NCI-H446 treated with DMSO at 0.1 percent for 48 hours (cell line): ENCODE measurements at regions not wholly inside any gene's neighbourhood (a gene's known extent, or its start where the extent isn't known, plus 50 kb on each side); places are given as distances from the start of the nearest gene placed in this dataset.
"Not testable (repeated sequence)": the region's sequence is repeated elsewhere in the genome, so short reads cannot be mapped to it uniquely, and the experiment has no call there.

Experiments used
- DNase-seq: peaks from one replicate; lab custom pipeline; 2025; lab: John Stamatoyannopoulos, UW

- no peak for DNase-seq
These were observed 409.4 kb upstream of the FZD8 start for GRCh38 chr10:36051500-36051991.

- no peak for DNase-seq
These were observed 408.8 kb upstream of the FZD8 start for GRCh38 chr10:36050763-36051499.

DNA sequence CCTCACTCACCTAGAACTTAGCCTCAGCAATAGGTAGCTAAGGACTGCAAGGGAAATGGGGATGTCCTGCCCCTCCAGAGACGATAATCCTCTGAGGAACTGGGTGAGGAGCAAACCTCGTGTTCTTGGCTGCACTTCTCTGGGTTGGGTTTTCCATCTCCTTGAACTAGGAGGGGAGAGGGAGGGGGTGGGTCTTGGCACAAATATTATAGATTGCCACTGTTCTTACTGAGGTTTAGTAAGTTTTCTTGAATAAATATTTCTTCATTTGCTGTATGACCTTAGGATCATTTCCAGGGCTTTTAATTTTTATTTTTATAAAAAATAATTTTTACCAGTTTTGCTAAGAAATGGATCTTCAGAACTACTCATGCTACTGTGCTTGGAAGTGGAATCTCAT, 406.7 kb upstream of the FZD8 start:
- no peak for DNase-seq

- no peak for DNase-seq
These were observed 406.1 kb upstream of the FZD8 start for GRCh38 chr10:36048236-36048635.

- DNase-seq, result no peak
These were observed 400.0 kb upstream of the FZD8 start for GRCh38 chr10:36042135-36042534.

DNA sequence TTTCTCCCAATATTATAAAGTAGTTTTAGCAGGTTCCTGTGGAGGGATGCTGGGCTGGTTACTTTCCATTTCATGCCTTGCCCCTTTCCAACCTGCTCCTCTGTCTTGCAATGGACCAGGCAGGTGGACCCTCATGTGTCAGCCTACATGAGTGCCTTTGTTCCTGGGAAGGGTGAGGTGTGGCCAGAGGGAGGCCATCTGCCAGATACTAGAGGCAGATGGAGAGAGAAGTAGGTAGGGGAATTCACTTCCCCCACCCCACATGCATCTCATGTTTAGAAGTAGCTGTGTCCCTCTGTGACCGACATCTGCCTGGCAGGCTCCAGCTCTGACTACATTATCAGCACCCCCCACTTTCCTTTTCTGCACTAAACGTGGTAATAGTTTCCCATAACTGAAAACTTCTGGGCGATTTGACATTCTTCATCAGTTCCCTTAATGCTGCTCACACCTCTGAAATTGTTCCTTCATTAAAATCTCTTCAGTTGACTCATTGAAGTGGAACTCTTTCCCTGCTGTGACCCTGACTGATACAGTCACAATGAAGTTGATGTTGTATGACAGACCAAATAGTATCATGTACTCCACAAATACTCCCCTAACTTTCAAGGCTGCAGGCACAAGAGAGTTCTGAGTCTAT, 396.3 kb upstream of the FZD8 start:
- DNase-seq, result peak; percentile 16

DNA sequence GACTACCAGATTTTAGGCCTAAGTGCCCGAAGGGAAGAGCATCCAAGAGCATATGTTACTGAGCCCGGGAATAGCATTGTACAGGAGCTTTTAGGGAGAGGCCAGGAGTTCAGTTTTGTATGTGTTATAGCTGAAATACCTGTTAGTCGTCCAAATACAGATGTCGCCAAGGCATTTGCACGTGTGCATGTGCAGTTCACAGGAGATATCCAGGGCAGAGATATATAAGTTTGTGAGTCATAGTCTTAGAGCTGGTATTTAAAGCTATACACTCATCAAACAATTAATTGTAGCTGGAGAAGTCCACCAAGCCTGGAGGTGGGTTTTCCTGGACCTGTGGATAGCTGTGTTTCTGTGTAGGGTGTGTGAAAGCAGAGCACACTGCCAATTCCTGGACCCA, 394.0 kb upstream of the FZD8 start:
- DNase-seq, result no peak

- DNase-seq, result no peak
These were observed 391.7 kb upstream of the FZD8 start for GRCh38 chr10:36033808-36034207.

DNA sequence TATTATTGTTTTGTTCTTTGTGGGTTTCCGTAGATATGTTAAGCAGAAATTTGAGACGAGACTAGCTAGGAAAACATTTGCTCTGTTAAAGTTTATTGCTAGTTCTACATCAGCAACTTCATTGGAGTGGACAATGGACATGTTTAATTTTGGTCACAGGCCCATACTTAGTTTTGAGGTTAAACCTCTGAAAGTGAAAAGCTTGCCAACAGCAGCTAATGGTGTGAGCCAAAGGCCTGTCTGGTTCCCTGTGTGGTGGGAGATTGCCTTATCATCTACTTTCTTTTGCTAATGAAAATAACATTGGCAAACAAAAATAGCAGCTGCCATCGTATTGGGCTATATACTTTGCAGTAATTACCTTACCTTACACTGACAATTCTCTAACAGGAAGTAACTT, 388.4 kb upstream of the FZD8 start:
- no peak for DNase-seq

DNA sequence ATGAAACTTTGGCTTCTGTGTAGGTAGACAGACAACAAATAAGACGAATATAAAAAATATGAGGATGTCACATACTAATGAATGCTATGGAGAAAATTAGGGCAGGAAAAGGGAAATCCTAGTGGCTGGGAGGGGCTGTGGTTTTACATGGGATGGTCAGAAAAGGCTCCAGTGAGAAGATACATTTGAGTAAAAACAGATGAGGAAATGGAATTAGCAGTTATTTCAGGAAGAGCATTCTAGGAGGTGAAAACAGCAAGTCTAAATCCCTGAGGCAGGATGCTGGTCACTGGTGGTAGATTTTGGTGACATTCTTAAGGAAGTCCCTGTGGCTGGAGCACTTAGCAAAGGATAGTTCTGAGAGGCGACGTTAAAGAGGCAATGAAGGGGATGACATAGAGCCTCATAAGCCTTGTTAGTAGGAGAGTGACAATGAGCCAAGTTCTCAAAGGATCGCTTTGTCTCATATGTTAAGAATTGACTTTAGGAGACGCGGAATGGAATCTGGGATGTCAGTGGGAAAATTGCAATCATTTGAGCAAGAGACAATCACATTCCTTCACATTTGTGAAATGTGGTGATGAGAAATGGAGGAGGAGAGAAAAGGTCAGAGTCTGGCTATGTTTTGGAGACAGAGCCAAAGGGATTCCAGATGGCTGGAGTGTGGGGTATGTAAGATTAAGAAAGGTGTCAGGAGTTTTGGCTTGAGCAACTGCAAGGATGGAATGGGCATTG, 384.7 kb upstream of the FZD8 start:
- no peak for DNase-seq

DNA sequence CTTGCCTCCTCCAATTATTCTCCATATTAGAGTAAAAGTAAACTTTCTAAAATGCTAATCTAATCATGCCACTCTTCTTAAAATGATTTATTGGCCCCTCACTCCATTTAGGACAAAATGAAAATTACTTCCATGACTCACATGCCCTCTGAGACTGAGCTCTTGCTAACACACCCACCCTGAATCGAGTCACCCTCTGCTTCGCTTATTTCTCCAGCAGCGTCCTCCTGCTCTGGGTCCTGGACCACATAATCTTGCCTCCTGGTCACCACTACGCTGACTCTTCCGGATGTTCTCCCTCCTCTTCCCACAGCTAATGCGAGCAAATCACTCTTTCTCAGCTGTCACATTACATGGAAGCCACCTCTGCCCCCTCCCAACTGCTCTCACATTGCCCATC, 384.0 kb upstream of the FZD8 start:
- no peak for DNase-seq

- DNase-seq, result no peak
These were observed 381.8 kb upstream of the FZD8 start for GRCh38 chr10:36023939-36024338.

- no peak for DNase-seq
These were observed 379.0 kb upstream of the FZD8 start for GRCh38 chr10:36021096-36021495.

- no peak for DNase-seq
These were observed 377.7 kb upstream of the FZD8 start for GRCh38 chr10:36019749-36020148.

GRCh38 chr10:36018996-36019395, 376.9 kb upstream of the FZD8 start:
- DNase-seq, result no peak

DNA sequence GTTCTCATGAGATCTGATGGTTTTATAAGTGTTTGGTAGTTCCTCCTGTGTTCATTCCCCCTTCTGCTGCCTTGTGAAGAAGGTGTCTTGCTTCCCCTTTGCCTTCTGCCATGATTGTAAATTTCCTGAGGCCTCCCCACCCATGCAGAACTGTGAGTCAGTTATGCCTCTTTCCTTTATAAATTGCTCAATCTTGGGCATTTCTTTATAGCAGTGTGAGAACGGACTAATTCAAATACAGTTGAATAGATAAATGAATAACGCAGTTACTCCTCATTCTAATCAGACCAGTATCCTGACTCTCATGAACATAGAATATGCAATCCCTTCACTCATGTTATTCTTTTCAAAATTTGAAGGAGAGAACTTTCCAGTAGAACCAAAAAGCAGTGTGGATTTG, 375.0 kb upstream of the FZD8 start:
- no peak for DNase-seq

- no peak for DNase-seq
These were observed 365.3 kb upstream of the FZD8 start for GRCh38 chr10:36007369-36007768.

DNA sequence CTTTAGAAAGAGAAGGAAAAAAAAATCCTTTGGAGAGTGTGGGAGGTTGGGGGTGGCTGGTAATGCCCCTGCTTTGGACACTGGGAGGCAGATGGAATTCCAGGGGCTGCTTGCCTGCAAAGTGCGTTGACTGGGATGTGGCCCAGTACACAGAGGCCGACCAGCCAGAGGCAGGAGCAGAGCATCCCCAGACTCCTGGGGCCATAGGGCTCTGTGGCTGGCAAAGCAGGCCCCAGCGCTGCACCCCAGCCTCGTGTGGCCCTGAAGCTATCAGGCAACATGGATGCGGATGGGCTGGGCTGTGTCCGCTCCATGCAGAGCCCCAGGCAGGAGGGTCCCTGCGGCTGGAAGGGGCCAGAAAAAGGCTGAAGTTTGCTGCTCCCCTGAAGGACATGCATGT, 361.6 kb upstream of the FZD8 start:
- DNase-seq, result no peak

DNA sequence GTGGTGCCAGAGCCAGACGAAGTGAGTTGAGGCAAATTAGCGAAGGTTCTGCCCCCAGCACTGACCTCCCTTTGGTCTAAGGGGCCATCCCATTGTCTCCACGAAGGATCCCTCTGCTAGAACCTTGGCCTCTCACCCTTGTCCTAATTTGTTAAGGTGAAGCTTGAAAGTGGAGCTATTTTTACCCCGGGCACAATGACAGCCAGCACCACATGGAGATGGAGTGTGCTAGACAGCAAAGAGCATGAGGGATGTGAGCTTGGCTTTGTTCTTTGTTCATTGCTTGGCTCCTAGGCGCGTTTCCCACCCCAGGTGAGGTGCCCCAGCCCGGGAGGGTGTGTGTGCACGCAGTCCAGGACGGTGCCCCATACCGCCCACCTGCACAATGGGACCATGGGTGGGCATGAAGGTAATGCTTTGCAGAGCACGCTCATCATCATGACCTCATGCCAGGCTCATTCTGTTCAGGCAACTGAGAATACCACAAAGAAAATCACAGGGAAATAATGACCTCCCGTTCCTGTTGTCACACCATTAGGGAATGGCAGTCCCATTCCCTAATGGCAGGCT, 361.0 kb upstream of the FZD8 start:
- no peak for DNase-seq

DNA sequence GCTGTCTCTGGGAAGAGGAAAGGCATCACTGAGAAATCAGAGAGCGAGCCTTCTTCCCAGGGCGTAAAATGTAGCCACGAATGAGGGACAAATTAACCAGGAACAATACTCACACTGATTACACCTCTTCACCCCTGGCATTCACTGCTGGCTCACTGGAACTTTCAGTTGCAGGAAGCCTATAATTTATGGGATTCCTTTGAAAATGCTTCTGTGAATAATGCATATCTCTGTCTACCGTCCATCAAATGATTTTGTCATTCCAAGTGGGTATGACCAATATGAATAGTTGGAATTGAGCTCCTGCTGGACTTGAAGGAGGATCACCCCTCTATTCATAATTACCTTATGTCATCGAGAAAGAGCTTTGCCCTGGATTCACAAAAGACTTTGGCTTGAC, 360.3 kb upstream of the FZD8 start:
- no peak for DNase-seq

DNA sequence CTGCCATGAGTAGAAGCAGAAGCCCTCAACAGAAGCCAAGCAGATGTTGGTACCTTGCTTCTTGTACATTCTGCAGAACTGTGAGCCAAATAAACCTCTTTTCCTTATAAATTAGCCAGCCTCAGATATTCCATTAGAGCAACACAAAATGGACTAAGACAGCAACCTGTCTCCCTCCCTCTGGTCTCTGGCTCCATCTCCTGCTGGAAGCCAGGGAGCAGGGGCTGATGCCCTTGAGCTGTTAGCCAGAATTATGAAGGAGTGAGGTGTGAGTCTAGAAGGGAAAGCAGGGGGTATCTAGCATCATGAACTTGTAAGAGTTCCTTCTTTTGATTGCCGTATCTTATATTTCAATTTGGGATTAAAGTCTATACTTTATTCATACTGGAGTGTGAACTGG, 358.7 kb upstream of the FZD8 start:
- not testable (repeated sequence) for DNase-seq

GRCh38 chr10:35998026-35998425, 355.9 kb upstream of the FZD8 start:
- DNase-seq, result no peak

- DNase-seq, result no peak
These were observed 353.4 kb upstream of the FZD8 start for GRCh38 chr10:35995485-35995884.
